Duodenal mucosa (tissue), 2 donors: ENCODE measurements at regions not wholly inside any gene's neighbourhood (a gene's known extent, or its start where the extent isn't known, plus 50 kb on each side); places are given as distances from the start of the nearest gene placed in this dataset.

Experiments
- H3K27ac ChIP-seq: one replicate; pipeline ENCODE4 v1.7.0; 2013; ENCODE audit warnings: low read depth, low read length
- H3K27me3 ChIP-seq, 2 donors: one replicate each; pipeline ENCODE4 v1.7.0; 2013; ENCODE audit warnings: low read length in 2 of 2, control low read depth in 1 of 2; ENCODE audit not compliant: insufficient read depth in 2 of 2, control insufficient read depth in 1 of 2
- H3K36me3 ChIP-seq, 2 donors: one replicate each; pipeline ENCODE4 v1.7.0; 2013; ENCODE audit warnings: low read length in 2 of 2, control low read depth in 1 of 2; ENCODE audit not compliant: insufficient read depth in 2 of 2, control insufficient read depth in 1 of 2
- H3K4me1 ChIP-seq, 2 donors: one replicate each; pipeline ENCODE4 v1.7.0; 2013; ENCODE audit warnings: low read length in 2 of 2, control low read depth in 1 of 2; ENCODE audit not compliant: insufficient read depth in 2 of 2, control insufficient read depth in 1 of 2
- H3K4me3 ChIP-seq, 2 donors: one replicate each; pipeline ENCODE4 v1.7.0; 2013; ENCODE audit warnings: low read length in 2 of 2, low read depth in 1 of 2
- H3K9ac ChIP-seq, 2 donors: one replicate each; pipeline ENCODE4 v1.7.0; 2013; ENCODE audit warnings: low read length in 2 of 2, low read depth in 1 of 2
- H3K9me3 ChIP-seq, 2 donors: one replicate each; pipeline ENCODE4 v1.7.0; 2013; ENCODE audit warnings: low read length in 2 of 2, control low read depth in 1 of 2; ENCODE audit not compliant: control insufficient read depth in 1 of 2

GRCh38 chr13:40247845-40248244, 418.6 kb downstream of the FOXO1 start:
- Histone ChIP-seq H3K27ac (no peak overlapping the region), H3K9ac (no peak overlapping the region), H3K4me3 (no peak overlapping the region), H3K27me3 (no peaks in the 10 kb centered on the region), H3K4me1 (no peaks in the 10 kb centered on the region), H3K36me3 (no peaks in the 10 kb centered on the region), H3K9me3 (peaks cover 0 to 2% of the 10 kb centered on the region in 2 donors)

GRCh38 chr13:40251343-40252032, 415.0 kb downstream of the FOXO1 start:
- Histone ChIP-seq H3K36me3 (no peaks in the 10 kb centered on the region), H3K27me3 (no peaks in the 10 kb centered on the region), H3K4me3 (no peak overlapping the region), H3K9me3 (peaks cover 0 to 2% of the 10 kb centered on the region in 2 donors), H3K9ac (no peak overlapping the region), H3K27ac (no peak overlapping the region), H3K4me1 (no peaks in the 10 kb centered on the region)

- Histone ChIP-seq H3K27me3 (no peaks in the 10 kb centered on the region), H3K9ac (no peak overlapping the region), H3K9me3 (peaks cover 0 to 2% of the 10 kb centered on the region in 2 donors), H3K36me3 (no peaks in the 10 kb centered on the region), H3K4me1 (no peaks in the 10 kb centered on the region), H3K4me3 (no peak overlapping the region), H3K27ac (no peak overlapping the region)
These were observed 414.2 kb downstream of the FOXO1 start for GRCh38 chr13:40252241-40252640.

- no peaks in the 10 kb centered on the region for H3K4me1 ChIP-seq
- H3K36me3 ChIP-seq = no peaks in the 10 kb centered on the region
- no peak overlapping the region for H3K9ac ChIP-seq
- no peaks in the 10 kb centered on the region for H3K27me3 ChIP-seq
- no peak overlapping the region for H3K4me3 ChIP-seq
- H3K9me3 ChIP-seq = peaks cover 0 to 2% of the 10 kb centered on the region in 2 donors
- H3K27ac ChIP-seq = no peak overlapping the region
These were observed 413.8 kb downstream of the FOXO1 start for GRCh38 chr13:40252676-40253075.

GRCh38 chr13:40254394-40254793, 412.0 kb downstream of the FOXO1 start:
- no peaks in the 10 kb centered on the region for H3K9me3 ChIP-seq
- no peak overlapping the region for H3K27ac ChIP-seq
- no peaks in the 10 kb centered on the region for H3K4me1 ChIP-seq
- no peak overlapping the region for H3K4me3 ChIP-seq
- no peaks in the 10 kb centered on the region for H3K36me3 ChIP-seq
- H3K9ac ChIP-seq = no peak overlapping the region
- no peaks in the 10 kb centered on the region for H3K27me3 ChIP-seq

GRCh38 chr13:40255551-40255950, 410.9 kb downstream of the FOXO1 start:
- H3K27me3 ChIP-seq = no peaks in the 10 kb centered on the region
- no peak overlapping the region for H3K27ac ChIP-seq
- H3K9me3 ChIP-seq = no peaks in the 10 kb centered on the region
- no peaks in the 10 kb centered on the region for H3K4me1 ChIP-seq
- H3K36me3 ChIP-seq = no peaks in the 10 kb centered on the region
- H3K9ac ChIP-seq = no peak overlapping the region
- H3K4me3 ChIP-seq = no peak overlapping the region

GRCh38 chr13:40259899-40260298, 406.5 kb downstream of the FOXO1 start:
- no peak overlapping the region for H3K9ac ChIP-seq
- no peak overlapping the region for H3K27ac ChIP-seq
- no peaks in the 10 kb centered on the region for H3K36me3 ChIP-seq
- no peaks in the 10 kb centered on the region for H3K4me1 ChIP-seq
- no peak overlapping the region for H3K4me3 ChIP-seq
- H3K9me3 ChIP-seq = no peaks in the 10 kb centered on the region
- no peaks in the 10 kb centered on the region for H3K27me3 ChIP-seq

- Histone ChIP-seq H3K27me3 (no peaks in the 10 kb centered on the region), H3K36me3 (no peaks in the 10 kb centered on the region), H3K9ac (no peak overlapping the region), H3K4me1 (no peaks in the 10 kb centered on the region), H3K27ac (no peak overlapping the region), H3K9me3 (no peaks in the 10 kb centered on the region), H3K4me3 (no peak overlapping the region)
These were observed 405.1 kb downstream of the FOXO1 start for GRCh38 chr13:40261336-40261735.

GRCh38 chr13:40261947-40262346, 404.5 kb downstream of the FOXO1 start:
- H3K27me3 ChIP-seq = no peaks in the 10 kb centered on the region
- H3K9ac ChIP-seq = no peak overlapping the region
- H3K36me3 ChIP-seq = no peaks in the 10 kb centered on the region
- H3K9me3 ChIP-seq = no peaks in the 10 kb centered on the region
- H3K4me3 ChIP-seq = no peak overlapping the region
- no peak overlapping the region for H3K27ac ChIP-seq
- H3K4me1 ChIP-seq = no peaks in the 10 kb centered on the region

- no peaks in the 10 kb centered on the region for H3K27me3 ChIP-seq
- H3K4me1 ChIP-seq = peaks cover 10 to 12% of the 10 kb centered on the region in 2 donors
- no peak overlapping the region for H3K27ac ChIP-seq
- no peak overlapping the region for H3K9ac ChIP-seq
- H3K36me3 ChIP-seq = no peaks in the 10 kb centered on the region
- no peaks in the 10 kb centered on the region for H3K9me3 ChIP-seq
- H3K4me3 ChIP-seq = no peak overlapping the region
These were observed 397.4 kb downstream of the FOXO1 start for GRCh38 chr13:40269086-40269485.
